NCI-H1417 treated with DMSO at 0.1 percent for 48 hours (cell line): ENCODE measurements at regions not wholly inside any gene's neighbourhood (a gene's known extent, or its start where the extent isn't known, plus 50 kb on each side); places are given as distances from the start of the nearest gene placed in this dataset.
"Not testable (repeated sequence)": the region's sequence is repeated elsewhere in the genome, so short reads cannot be mapped to it uniquely, and the experiment has no call there.

ENCODE experiments used
- DNase-seq: peaks from one replicate; lab custom pipeline; 2025; lab: John Stamatoyannopoulos, UW

GRCh38 chr20:52438326-52438963, 246.9 kb upstream of the ZFP64 start:
- no peak for DNase-seq

GRCh38 chr20:52434453-52434852, 242.9 kb upstream of the ZFP64 start:
- no peak for DNase-seq

- DNase-seq = no peak
Measured at GRCh38 chr20:52434041-52434425, 242.5 kb upstream of the ZFP64 start.

- no peak for DNase-seq
Measured at GRCh38 chr20:52433326-52434040, 241.9 kb upstream of the ZFP64 start.

GRCh38 chr20:52432740-52433139, 241.2 kb upstream of the ZFP64 start:
- DNase-seq = no peak

- DNase-seq = no peak
Measured at GRCh38 chr20:52429029-52429428, 237.4 kb upstream of the ZFP64 start.

- no peak for DNase-seq
Measured at GRCh38 chr20:52427960-52428359, 236.4 kb upstream of the ZFP64 start.

GRCh38 chr20:52426856-52427255, 235.3 kb upstream of the ZFP64 start:
- DNase-seq = peak; percentile 28

GRCh38 chr20:52425701-52426100, 234.1 kb upstream of the ZFP64 start:
- DNase-seq = no peak

GRCh38 chr20:52425253-52425652, 233.7 kb upstream of the ZFP64 start:
- no peak for DNase-seq

GRCh38 chr20:52424357-52424942, 232.9 kb upstream of the ZFP64 start:
- DNase-seq = not testable (repeated sequence)

- DNase-seq = not testable (repeated sequence)
Measured at GRCh38 chr20:52423536-52424140, 232.1 kb upstream of the ZFP64 start.

GRCh38 chr20:52422574-52423336, 231.2 kb upstream of the ZFP64 start:
- DNase-seq = no peak

- no peak for DNase-seq
Measured at GRCh38 chr20:52420805-52421204, 229.2 kb upstream of the ZFP64 start.

GRCh38 chr20:52419205-52419604, 227.6 kb upstream of the ZFP64 start:
- no peak for DNase-seq

- no peak for DNase-seq
Measured at GRCh38 chr20:52416953-52417352, 225.4 kb upstream of the ZFP64 start.

GRCh38 chr20:52411611-52412010, 220.0 kb upstream of the ZFP64 start:
- no peak for DNase-seq

GRCh38 chr20:52410731-52411234, 219.2 kb upstream of the ZFP64 start:
- DNase-seq = no peak

- no peak for DNase-seq
Measured at GRCh38 chr20:52410182-52410647, 218.6 kb upstream of the ZFP64 start.

GRCh38 chr20:52405986-52406385, 214.4 kb upstream of the ZFP64 start:
- DNase-seq = no peak

- DNase-seq = no peak
Measured at GRCh38 chr20:52405417-52405816, 213.8 kb upstream of the ZFP64 start.

- DNase-seq = no peak
Measured at GRCh38 chr20:52404671-52405070, 213.1 kb upstream of the ZFP64 start.
